ENCODE measurements at regions not wholly inside any gene's neighbourhood (a gene's known extent, or its start where the extent isn't known, plus 50 kb on each side); places are given as distances from the start of the nearest gene placed in this dataset.
A peak's percentile ranks its signal among the peaks of the same experiment; 100 is the strongest.

GRCh38 chr5:57780961-57781325, 298.3 kb upstream of the ACTBL2 start:
- ChIA-PET CTCF (interaction anchor here (0.8 to 6.9 kb wide), 3 partner anchors 130 to 680 kb away, joined by 3 to 120 read pairs (median 55); partner anchors contain the start of gene PLK2), POLR2A (no interaction called here)
- no peak overlapping the region for H3K4me3 ChIP-seq (ENCODE audit: low read depth, low read length)
- no peaks in the 10 kb centered on the region for H3K27me3 ChIP-seq (ENCODE audit: control insufficient read depth, insufficient read depth, low read length)
- DNase-seq (ENCODE audit: low read depth): no peak
- no peaks in the 10 kb centered on the region for H3K36me3 ChIP-seq (ENCODE audit: control insufficient read depth, insufficient read depth, low read length)
- TF ChIP-seq, protein P1, sequence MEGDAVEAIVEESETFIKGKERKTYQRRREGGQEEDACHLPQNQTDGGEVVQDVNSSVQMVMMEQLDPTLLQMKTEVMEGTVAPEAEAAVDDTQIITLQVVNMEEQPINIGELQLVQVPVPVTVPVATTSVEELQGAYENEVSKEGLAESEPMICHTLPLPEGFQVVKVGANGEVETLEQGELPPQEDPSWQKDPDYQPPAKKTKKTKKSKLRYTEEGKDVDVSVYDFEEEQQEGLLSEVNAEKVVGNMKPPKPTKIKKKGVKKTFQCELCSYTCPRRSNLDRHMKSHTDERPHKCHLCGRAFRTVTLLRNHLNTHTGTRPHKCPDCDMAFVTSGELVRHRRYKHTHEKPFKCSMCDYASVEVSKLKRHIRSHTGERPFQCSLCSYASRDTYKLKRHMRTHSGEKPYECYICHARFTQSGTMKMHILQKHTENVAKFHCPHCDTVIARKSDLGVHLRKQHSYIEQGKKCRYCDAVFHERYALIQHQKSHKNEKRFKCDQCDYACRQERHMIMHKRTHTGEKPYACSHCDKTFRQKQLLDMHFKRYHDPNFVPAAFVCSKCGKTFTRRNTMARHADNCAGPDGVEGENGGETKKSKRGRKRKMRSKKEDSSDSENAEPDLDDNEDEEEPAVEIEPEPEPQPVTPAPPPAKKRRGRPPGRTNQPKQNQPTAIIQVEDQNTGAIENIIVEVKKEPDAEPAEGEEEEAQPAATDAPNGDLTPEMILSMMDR (IDR thresholded peaks at IDR 0.05; ENCODE audit: insufficient read depth, low read depth, low read length): no peak

DNA sequence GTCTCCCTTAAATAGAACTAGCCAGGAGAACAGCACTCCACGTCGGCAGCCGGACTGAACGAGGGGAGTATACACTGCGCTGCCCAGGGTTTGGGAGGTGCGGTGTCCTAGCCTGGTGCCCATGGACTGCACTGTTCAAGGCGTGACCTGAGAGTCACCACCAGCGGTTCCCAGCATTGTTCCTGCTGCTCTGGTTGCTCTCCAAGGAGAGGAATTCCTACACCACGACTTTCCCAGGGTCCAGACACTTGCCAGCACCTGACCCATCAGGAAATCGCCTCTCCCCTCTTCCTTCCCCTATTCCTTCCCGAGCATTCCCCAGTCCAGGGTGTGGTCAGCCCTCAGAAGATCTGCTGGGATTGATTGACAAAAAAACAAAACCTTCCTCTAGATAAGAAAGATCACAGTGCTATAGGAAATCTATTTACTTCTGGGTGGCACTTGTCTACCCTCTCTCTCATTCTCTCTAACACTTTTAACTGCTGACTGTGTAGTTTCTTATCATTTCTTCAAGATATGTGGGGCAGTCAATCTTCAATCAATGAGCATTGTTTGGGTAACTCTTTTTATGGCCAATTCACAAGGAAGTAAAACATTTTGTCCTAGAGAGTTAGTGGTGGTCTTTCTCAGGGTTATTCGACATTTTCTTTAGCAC, 297.8 kb upstream of the ACTBL2 start:
- ChIA-PET CTCF (interaction anchor here (0.8 to 8.3 kb wide), 10 partner anchors 12 to 680 kb away, joined by 3 to 120 read pairs (median 9); partner anchors contain the start of gene PLK2), POLR2A (no interaction called here)
- TF ChIP-seq, protein P1 (IDR thresholded peaks at IDR 0.05; ENCODE audit: insufficient read depth, low read depth, low read length): no peak
- H3K27me3 ChIP-seq (ENCODE audit: control insufficient read depth, insufficient read depth, low read length): no peaks in the 10 kb centered on the region
- H3K36me3 ChIP-seq (ENCODE audit: control insufficient read depth, insufficient read depth, low read length): no peaks in the 10 kb centered on the region
- no peak for DNase-seq (ENCODE audit: low read depth)
- H3K4me3 ChIP-seq (ENCODE audit: low read depth, low read length): no peak overlapping the region

DNA sequence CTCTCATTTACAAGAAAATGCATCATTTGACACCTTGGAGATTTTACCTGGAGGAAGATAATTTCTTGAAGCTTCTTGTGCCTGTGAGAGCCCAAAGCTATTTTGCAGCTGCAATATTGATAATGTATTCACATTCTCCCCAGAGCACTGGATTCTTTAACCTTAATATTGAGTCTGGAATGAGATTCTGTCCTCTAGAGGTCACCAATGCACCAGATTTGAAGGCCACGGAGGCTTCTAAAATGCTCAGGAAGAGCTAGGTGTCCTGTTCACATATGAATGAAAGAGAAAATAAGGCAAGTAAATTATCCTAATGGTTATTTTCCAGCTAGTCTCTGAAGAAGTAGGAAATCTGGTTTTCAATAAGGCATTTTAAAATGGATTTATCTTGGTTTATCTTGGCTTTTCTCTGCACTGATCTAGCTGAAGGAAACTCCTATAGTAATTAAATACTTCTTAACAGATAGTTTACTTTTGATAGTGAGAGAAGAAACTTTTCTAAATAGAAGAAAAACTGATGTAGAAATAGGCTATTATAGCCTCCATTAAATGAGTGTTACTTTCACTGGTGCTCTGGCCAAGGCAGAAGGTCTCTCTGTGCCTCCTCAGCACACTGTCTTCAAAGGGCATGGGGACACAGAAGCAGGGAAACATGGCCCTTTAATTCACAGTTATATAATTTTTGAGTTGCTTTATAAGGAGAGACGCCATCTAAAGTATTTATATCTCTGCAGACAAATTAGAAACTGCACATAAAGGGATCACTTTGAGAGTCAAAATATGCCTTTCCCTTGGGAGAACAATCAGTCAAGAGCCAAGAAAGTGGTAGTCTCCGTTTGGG, 297.0 kb upstream of the ACTBL2 start:
- ChIA-PET CTCF (interaction anchor here (0.5 to 8.3 kb wide), 40 partner anchors 8 to 899 kb away, joined by 3 to 120 read pairs (median 4); partner anchors contain the start of gene PLK2), POLR2A (interaction anchor here (0.6 to 0.7 kb wide), 2 partner anchors 675 to 681 kb away, joined by 4 read pairs; no protein-coding TSS in a partner anchor)
- no peak overlapping the region for H3K4me3 ChIP-seq (ENCODE audit: low read depth, low read length)
- TF ChIP-seq, protein P1 (IDR thresholded peaks at IDR 0.05; ENCODE audit: insufficient read depth, low read depth, low read length): peak; percentile 71
- no peaks in the 10 kb centered on the region for H3K36me3 ChIP-seq (ENCODE audit: control insufficient read depth, insufficient read depth, low read length)
- H3K27me3 ChIP-seq (ENCODE audit: control insufficient read depth, insufficient read depth, low read length): no peaks in the 10 kb centered on the region
- DNase-seq (ENCODE audit: low read depth): no peak

DNA sequence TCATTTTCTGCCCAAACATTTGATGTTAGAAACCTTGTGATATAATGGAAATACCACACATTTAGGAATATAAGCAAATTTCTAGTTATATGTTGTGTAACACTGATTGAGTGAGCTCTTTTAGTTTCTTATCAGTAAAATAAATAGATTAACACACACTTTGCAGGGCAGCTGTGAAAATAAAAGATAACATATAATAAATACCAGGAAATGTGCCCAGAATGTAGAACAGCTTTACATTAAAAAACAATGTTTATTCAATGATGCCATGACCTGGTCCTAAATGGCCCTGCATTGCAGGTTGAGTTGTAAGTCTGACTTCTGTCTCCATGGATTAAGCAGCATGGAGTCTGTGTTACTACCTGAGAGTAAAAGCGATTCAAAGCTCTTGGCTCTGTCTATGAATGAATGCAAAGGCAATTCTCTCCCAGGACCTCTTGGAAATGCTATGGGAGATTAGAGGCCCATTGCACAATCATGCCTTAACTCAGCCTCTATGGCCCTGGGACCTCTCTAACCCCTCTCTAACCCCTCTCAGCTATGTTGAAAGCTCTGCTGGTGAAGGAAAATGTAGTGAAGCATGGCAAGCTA, 296.0 kb upstream of the ACTBL2 start:
- no peaks in the 10 kb centered on the region for H3K27me3 ChIP-seq (ENCODE audit: control insufficient read depth, insufficient read depth, low read length)
- ChIA-PET POLR2A (no interaction called here), CTCF (interaction anchor here (0.6 to 8.3 kb wide), 26 partner anchors 8 to 685 kb away, joined by 3 to 120 read pairs (median 6); partner anchors contain the start of gene PLK2)
- TF ChIP-seq, protein P1 (IDR thresholded peaks at IDR 0.05; ENCODE audit: insufficient read depth, low read depth, low read length): no peak
- no peaks in the 10 kb centered on the region for H3K36me3 ChIP-seq (ENCODE audit: control insufficient read depth, insufficient read depth, low read length)
- DNase-seq (ENCODE audit: low read depth): no peak
- H3K4me3 ChIP-seq (ENCODE audit: low read depth, low read length): no peak overlapping the region

DNA sequence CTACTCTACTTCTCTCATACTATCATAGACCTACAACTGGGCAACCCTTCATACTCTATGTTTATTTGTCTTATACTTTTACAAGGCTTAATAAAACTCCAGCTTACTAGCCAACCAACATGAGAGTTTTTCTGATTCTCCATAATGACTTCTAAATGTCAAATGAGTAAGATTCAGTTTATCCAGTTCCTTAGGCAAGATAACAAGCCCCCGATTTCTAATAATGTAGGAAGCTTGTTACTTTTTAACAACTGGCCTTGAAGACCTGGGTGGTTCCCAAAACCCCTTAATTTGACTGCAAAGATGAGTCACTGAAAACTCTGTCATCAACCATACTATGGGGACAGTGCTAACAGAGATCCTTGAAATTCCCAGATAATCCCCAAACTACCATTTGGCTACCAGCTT, 294.6 kb upstream of the ACTBL2 start:
- Histone ChIP-seq H3K4me3 (ENCODE audit: low read depth, low read length) (no peak overlapping the region), H3K36me3 (ENCODE audit: control insufficient read depth, insufficient read depth, low read length) (no peaks in the 10 kb centered on the region), H3K27me3 (ENCODE audit: control insufficient read depth, insufficient read depth, low read length) (no peaks in the 10 kb centered on the region)
- ChIA-PET CTCF (interaction anchor here (0.6 to 8.3 kb wide), 14 partner anchors 8 to 713 kb away, joined by 3 to 120 read pairs (median 3); partner anchors contain the start of gene PLK2), POLR2A (no interaction called here)
- TF ChIP-seq, protein P1 (IDR thresholded peaks at IDR 0.05; ENCODE audit: insufficient read depth, low read depth, low read length): no peak
- DNase-seq (ENCODE audit: low read depth): no peak

Data from BJ (cell line).